ENCODE measurements at regions not wholly inside any gene's neighbourhood (a gene's known extent, or its start where the extent isn't known, plus 50 kb on each side); places are given as distances from the start of the nearest gene placed in this dataset.

- H3K4me2 ChIP-seq, result 0 out of 2 replicates have a peak overlapping the region, but pooled peaks have one; percentile 26
- no peak for ATAC-seq
- H3K9me2 ChIP-seq (ENCODE audit: insufficient read depth), result no peaks in the 10 kb centered on the region; the same call in 1 of the 2 replicates
- H3K36me3 Mint-ChIP-seq (ENCODE audit: low read depth), result no peaks in the 10 kb centered on the region
- H3K27me3 Mint-ChIP-seq (ENCODE audit: insufficient read depth, low read depth, poor library complexity), result peaks cover 2% of the 10 kb centered on the region
- no peak for TF ChIP-seq ZNF331 (CRISPR knock-in tag; IDR thresholded peaks at IDR 0.05; ENCODE audit: low read depth)
- no peaks in the 10 kb centered on the region for H3K79me2 ChIP-seq (replicated peaks; ENCODE audit: insufficient read depth)
- H3K4me1 Mint-ChIP-seq, result peaks cover 12% of the 10 kb centered on the region
- no peaks in the 10 kb centered on the region for H3K36me3 ChIP-seq (ENCODE audit: insufficient read depth)
- no peak overlapping the region for H3K4me3 ChIP-seq
- DNase-seq (ENCODE audit: low spot score), result no peak
- H3K27ac Mint-ChIP-seq, result no peak overlapping the region
- no peaks in the 10 kb centered on the region; the same call in 2 of the 3 replicates for H3K9me3 Mint-ChIP-seq
- peaks cover 14% of the 10 kb centered on the region; the same call in 1 of the 2 replicates for H3K4me1 ChIP-seq (ENCODE audit: insufficient read depth)
- no peak overlapping the region for H3K27ac ChIP-seq (ENCODE audit: low read depth)
- peak overlapping the region; percentile 1; the same call in 1 of the 2 replicates for H2AFZ ChIP-seq
- no peak overlapping the region for H3K4me3 Mint-ChIP-seq
- H3F3A ChIP-seq (replicated peaks; ENCODE audit: low read depth), result no peaks in the 10 kb centered on the region
- H4K20me1 ChIP-seq (replicated peaks; ENCODE audit: insufficient read depth), result no peaks in the 10 kb centered on the region
- H3K27me3 ChIP-seq (ENCODE audit: insufficient read depth), result no peaks in the 10 kb centered on the region
Measured at GRCh38 chr14:66244834-66245233, 241.3 kb upstream of the CCDC196 start.

GRCh38 chr14:66247662-66248193 lies 238.4 kb upstream of the CCDC196 start:
- H3K36me3 Mint-ChIP-seq (ENCODE audit: low read depth), result no peaks in the 10 kb centered on the region
- no peak for TF ChIP-seq REST (IDR thresholded peaks at IDR 0.05; ENCODE audit: unreplicated experiment)
- no peak for TF ChIP-seq JUNB (IDR thresholded peaks at IDR 0.05; ENCODE audit: unreplicated experiment)
- TF ChIP-seq EZH2phosphoT487 (IDR thresholded peaks at IDR 0.05; ENCODE audit: unreplicated experiment), result no peak
- TF ChIP-seq, protein P1, sequence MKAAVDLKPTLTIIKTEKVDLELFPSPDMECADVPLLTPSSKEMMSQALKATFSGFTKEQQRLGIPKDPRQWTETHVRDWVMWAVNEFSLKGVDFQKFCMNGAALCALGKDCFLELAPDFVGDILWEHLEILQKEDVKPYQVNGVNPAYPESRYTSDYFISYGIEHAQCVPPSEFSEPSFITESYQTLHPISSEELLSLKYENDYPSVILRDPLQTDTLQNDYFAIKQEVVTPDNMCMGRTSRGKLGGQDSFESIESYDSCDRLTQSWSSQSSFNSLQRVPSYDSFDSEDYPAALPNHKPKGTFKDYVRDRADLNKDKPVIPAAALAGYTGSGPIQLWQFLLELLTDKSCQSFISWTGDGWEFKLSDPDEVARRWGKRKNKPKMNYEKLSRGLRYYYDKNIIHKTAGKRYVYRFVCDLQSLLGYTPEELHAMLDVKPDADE (IDR thresholded peaks at IDR 0.05), result no peak
- TF ChIP-seq ZNF114 (CRISPR knock-in tag; IDR thresholded peaks at IDR 0.05), result no peak
- no peak for TF ChIP-seq POLR2AphosphoS5 (IDR thresholded peaks at IDR 0.05; ENCODE audit: low read depth)
- no peak for TF ChIP-seq NANOG (IDR thresholded peaks at IDR 0.05; ENCODE audit: borderline replicate concordance)
- TF ChIP-seq ZNF462 (CRISPR knock-in tag; IDR thresholded peaks at IDR 0.05), result no peak
- TF ChIP-seq ZNF331 (CRISPR knock-in tag; IDR thresholded peaks at IDR 0.05; ENCODE audit: low read depth), result no peak
- TF ChIP-seq CREB1 (CRISPR knock-in tag; IDR thresholded peaks at IDR 0.05; ENCODE audit: low read depth), result no peak

More at GRCh38 chr14:66247662-66248193, 238.4 kb upstream of the CCDC196 start:
- Histone ChIP-seq H3K27ac (ENCODE audit: low read depth) (no peak overlapping the region), H3K9me2 (ENCODE audit: insufficient read depth) (peaks cover under 1% of the 10 kb centered on the region; the same call in 1 of the 2 replicates), H3K36me3 (ENCODE audit: insufficient read depth) (no peaks in the 10 kb centered on the region), H3K4me1 (ENCODE audit: insufficient read depth) (peaks cover 14% of the 10 kb centered on the region; the same call in 1 of the 2 replicates), H3F3A (replicated peaks; ENCODE audit: low read depth) (no peaks in the 10 kb centered on the region), H3K4me3 (no peak overlapping the region), H3K4me2 (no peak overlapping the region), H4K20me1 (replicated peaks; ENCODE audit: insufficient read depth) (no peaks in the 10 kb centered on the region), H3K27me3 (ENCODE audit: insufficient read depth) (no peaks in the 10 kb centered on the region), H2AFZ (peak overlapping the region; percentile 59; the same call in 1 of the 2 replicates), H3K79me2 (replicated peaks; ENCODE audit: insufficient read depth) (no peaks in the 10 kb centered on the region)
- ATAC-seq (no peak), DNase-seq (ENCODE audit: low spot score) (no peak)
- Mint-ChIP-seq H3K4me3 (no peak overlapping the region), H3K27ac (no peak overlapping the region), H3K9me3 (no peaks in the 10 kb centered on the region; the same call in 2 of the 3 replicates), H3K4me1 (peaks cover 12% of the 10 kb centered on the region), H3K27me3 (ENCODE audit: insufficient read depth, low read depth, poor library complexity) (peaks cover 3% of the 10 kb centered on the region)
